ENCODE measurements at regions not wholly inside any gene's neighbourhood (a gene's known extent, or its start where the extent isn't known, plus 50 kb on each side); places are given as distances from the start of the nearest gene placed in this dataset.

- 2% methylated on average over 5 of the region's 5 CpGs for WGBS (ENCODE audit: low lambda C conversion rate)
- H3K27me3 ChIP-seq (ENCODE audit: control insufficient read depth in 1 of 2, insufficient read depth in 2 of 2, low read length in 2 of 2), result no peaks in the 10 kb centered on the region
- ATAC-seq, result no peak
- TF ChIP-seq IKZF1 (IDR thresholded peaks at IDR 0.05), result no peak
- no peak for TF ChIP-seq CBX2 (IDR thresholded peaks at IDR 0.05; ENCODE audit: low read depth, low read length)
- no peak for TF ChIP-seq CBX2 (CRISPR knock-in tag; IDR thresholded peaks at IDR 0.05; ENCODE audit: low read depth)
- no peak for TF ChIP-seq TBX3 (IDR thresholded peaks at IDR 0.05; ENCODE audit: borderline replicate concordance)
- no peak for TF ChIP-seq NCOA1 (CRISPR knock-in tag; IDR thresholded peaks at IDR 0.05)
- TF ChIP-seq ZNF883 (CRISPR knock-in tag; IDR thresholded peaks at IDR 0.05; ENCODE audit: not compliant biosample characterization), result no peak
- TF ChIP-seq, protein P1, sequence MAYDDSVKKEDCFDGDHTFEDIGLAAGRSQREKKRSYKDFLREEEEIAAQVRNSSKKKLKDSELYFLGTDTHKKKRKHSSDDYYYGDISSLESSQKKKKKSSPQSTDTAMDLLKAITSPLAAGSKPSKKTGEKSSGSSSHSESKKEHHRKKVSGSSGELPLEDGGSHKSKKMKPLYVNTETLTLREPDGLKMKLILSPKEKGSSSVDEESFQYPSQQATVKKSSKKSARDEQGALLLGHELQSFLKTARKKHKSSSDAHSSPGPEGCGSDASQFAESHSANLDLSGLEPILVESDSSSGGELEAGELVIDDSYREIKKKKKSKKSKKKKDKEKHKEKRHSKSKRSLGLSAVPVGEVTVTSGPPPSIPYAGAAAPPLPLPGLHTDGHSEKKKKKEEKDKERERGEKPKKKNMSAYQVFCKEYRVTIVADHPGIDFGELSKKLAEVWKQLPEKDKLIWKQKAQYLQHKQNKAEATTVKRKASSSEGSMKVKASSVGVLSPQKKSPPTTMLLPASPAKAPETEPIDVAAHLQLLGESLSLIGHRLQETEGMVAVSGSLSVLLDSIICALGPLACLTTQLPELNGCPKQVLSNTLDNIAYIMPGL (CRISPR knock-in tag; IDR thresholded peaks at IDR 0.05; ENCODE audit: borderline replicate concordance in 1 of 2, low read depth in 1 of 2), result no peak
- TF ChIP-seq ARNTL (CRISPR knock-in tag; IDR thresholded peaks at IDR 0.05), result no peak
- TF ChIP-seq THAP8 (CRISPR knock-in tag; IDR thresholded peaks at IDR 0.05; ENCODE audit: borderline replicate concordance), result no peak
- TF ChIP-seq KDM6A (CRISPR knock-in tag; IDR thresholded peaks at IDR 0.05; ENCODE audit: low read depth), result no peak
- TF ChIP-seq, protein P2, sequence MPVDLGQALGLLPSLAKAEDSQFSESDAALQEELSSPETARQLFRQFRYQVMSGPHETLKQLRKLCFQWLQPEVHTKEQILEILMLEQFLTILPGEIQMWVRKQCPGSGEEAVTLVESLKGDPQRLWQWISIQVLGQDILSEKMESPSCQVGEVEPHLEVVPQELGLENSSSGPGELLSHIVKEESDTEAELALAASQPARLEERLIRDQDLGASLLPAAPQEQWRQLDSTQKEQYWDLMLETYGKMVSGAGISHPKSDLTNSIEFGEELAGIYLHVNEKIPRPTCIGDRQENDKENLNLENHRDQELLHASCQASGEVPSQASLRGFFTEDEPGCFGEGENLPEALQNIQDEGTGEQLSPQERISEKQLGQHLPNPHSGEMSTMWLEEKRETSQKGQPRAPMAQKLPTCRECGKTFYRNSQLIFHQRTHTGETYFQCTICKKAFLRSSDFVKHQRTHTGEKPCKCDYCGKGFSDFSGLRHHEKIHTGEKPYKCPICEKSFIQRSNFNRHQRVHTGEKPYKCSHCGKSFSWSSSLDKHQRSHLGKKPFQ (CRISPR knock-in tag; IDR thresholded peaks at IDR 0.05; ENCODE audit: insufficient replicate concordance), result no peak
- no peak for TF ChIP-seq JDP2 (CRISPR knock-in tag; IDR thresholded peaks at IDR 0.05; ENCODE audit: borderline replicate concordance)
- no peak for TF ChIP-seq ZNF749 (CRISPR knock-in tag; IDR thresholded peaks at IDR 0.05; ENCODE audit: borderline replicate concordance)
- TF ChIP-seq ZNF607 (CRISPR knock-in tag; IDR thresholded peaks at IDR 0.05; ENCODE audit: borderline replicate concordance), result no peak
- TF ChIP-seq LBX2 (CRISPR knock-in tag; IDR thresholded peaks at IDR 0.05; ENCODE audit: borderline replicate concordance), result no peak
- TF ChIP-seq ARHGAP35 (CRISPR knock-in tag; IDR thresholded peaks at IDR 0.05; ENCODE audit: borderline replicate concordance), result no peak
- no peak for TF ChIP-seq ZBTB33 (CRISPR knock-in tag; IDR thresholded peaks at IDR 0.05)
- TF ChIP-seq KAT8 (CRISPR knock-in tag; IDR thresholded peaks at IDR 0.05), result no peak
- H3K4me1 ChIP-seq (ENCODE audit: insufficient read depth, low read length), result no peaks in the 10 kb centered on the region
- no peak for FAIRE-seq
- H4K20me1 ChIP-seq (ENCODE audit: insufficient read depth, low read length), result no peaks in the 10 kb centered on the region
- H3K9ac ChIP-seq (ENCODE audit: insufficient read depth, low read depth, low read length), result no peak overlapping the region
- DNase-seq (ENCODE audit: low spot score), result no peak
- POLR2A ChIA-PET, result no interaction called here
- no TSS peak for BruUV-seq (replicated peaks)
- no peak overlapping the region for H3K4me3 ChIP-seq (replicated peaks in 1 of 3; ENCODE audit: insufficient read depth in 1 of 3, low read depth in 2 of 3, low read length in 3 of 3)
- in situ Hi-C loops (cut with HindIII; ENCODE audit: extremely low pct_ligation_motif_present, low pct_unique_long_range_greater_than_20kb), result no loop called here
- H3K36me3 ChIP-seq (replicated peaks in 1 of 2; ENCODE audit: control insufficient read depth in 1 of 2, insufficient read depth in 2 of 2, low read length in 2 of 2), result no peaks in the 10 kb centered on the region
- CTCF ChIA-PET (ENCODE audit: low intra/inter-chr PET ratio, low total read pairs), result no interaction called here
- no peak overlapping the region for H2AFZ ChIP-seq (ENCODE audit: low read length)
- H3K9me3 ChIP-seq (ENCODE audit: low read length), result no peaks in the 10 kb centered on the region
- no peak overlapping the region for H3K4me2 ChIP-seq (ENCODE audit: low read depth, low read length)
- no peak overlapping the region for H3K27ac ChIP-seq (ENCODE audit: extremely low read length, insufficient read depth, low read length)
- H3K79me2 ChIP-seq (ENCODE audit: insufficient read depth, low read length), result no peaks in the 10 kb centered on the region
- intact Hi-C loops (cut with micrococcal nuclease; ENCODE audit: unreplicated experiment), result no loop called here
Observed at GRCh38 chr18:30139631-30140287, 902.8 kb downstream of the DSC3 start.
